GM13977 (cell line): ENCODE measurements at regions not wholly inside any gene's neighbourhood (a gene's known extent, or its start where the extent isn't known, plus 50 kb on each side); places are given as distances from the start of the nearest gene placed in this dataset.
"Not testable (repeated sequence)": the region's sequence is repeated elsewhere in the genome, so short reads cannot be mapped to it uniquely, and the experiment has no call there.

Experiments
- DNase-seq: peaks from one replicate; pipeline ENCODE4 v3.0.0; 2012; ENCODE audit warnings: low spot score
- in situ Hi-C: fragments of 300-500 bp; cut with MboI; formaldehyde crosslinking; loops from one replicate; pipeline ENCODE4 v1.12.0; 2022; ENCODE audit warnings: low sequenced_read_pairs, low pct_unique_long_range_greater_than_20kb, mixed read lengths, inconsistent platforms; ENCODE audit not compliant: unreplicated experiment
- TF ChIP-seq, protein P1 (sequence below): IDR thresholded peaks from 2 replicates; pipeline ENCODE4 v1.5.1; 2012; ENCODE audit warnings: mild to moderate bottlenecking, control low read depth; ENCODE audit not compliant: insufficient read depth; ENCODE audit errors: extremely low read depth, missing control alignments

DNA sequence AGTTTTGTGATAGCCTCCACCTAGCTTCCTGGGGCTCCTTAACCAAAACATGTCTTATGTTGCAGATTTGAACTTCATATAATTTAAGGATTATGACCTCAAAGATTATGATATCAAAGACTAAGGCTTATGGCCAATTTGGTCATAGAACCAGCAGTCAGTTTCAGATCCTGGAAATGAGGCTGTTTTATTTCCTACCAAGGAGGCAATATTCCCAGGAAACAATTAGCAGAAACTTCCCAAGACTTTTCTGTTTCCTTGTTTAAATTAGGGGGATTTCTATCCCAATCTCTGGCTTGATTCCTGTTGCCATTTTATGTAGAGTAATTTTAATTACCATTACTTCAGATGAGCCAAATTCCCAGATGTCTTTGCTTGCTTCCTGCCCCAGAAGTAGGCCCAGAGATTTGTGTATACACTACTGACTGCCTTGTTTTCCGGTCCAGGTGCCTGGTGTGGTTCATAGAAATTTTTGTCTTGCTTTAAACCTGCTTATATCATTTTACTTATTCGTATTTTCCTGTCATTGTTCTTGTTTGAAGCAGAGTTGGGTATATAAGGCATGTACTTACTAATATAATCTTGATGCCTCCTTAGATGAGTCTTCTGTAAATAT is 119.2 kb upstream of the TMEM170B start:
- TF ChIP-seq, protein P1, sequence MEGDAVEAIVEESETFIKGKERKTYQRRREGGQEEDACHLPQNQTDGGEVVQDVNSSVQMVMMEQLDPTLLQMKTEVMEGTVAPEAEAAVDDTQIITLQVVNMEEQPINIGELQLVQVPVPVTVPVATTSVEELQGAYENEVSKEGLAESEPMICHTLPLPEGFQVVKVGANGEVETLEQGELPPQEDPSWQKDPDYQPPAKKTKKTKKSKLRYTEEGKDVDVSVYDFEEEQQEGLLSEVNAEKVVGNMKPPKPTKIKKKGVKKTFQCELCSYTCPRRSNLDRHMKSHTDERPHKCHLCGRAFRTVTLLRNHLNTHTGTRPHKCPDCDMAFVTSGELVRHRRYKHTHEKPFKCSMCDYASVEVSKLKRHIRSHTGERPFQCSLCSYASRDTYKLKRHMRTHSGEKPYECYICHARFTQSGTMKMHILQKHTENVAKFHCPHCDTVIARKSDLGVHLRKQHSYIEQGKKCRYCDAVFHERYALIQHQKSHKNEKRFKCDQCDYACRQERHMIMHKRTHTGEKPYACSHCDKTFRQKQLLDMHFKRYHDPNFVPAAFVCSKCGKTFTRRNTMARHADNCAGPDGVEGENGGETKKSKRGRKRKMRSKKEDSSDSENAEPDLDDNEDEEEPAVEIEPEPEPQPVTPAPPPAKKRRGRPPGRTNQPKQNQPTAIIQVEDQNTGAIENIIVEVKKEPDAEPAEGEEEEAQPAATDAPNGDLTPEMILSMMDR, result no peak
- in situ Hi-C loops, result no loop called here
- no peak for DNase-seq

DNA sequence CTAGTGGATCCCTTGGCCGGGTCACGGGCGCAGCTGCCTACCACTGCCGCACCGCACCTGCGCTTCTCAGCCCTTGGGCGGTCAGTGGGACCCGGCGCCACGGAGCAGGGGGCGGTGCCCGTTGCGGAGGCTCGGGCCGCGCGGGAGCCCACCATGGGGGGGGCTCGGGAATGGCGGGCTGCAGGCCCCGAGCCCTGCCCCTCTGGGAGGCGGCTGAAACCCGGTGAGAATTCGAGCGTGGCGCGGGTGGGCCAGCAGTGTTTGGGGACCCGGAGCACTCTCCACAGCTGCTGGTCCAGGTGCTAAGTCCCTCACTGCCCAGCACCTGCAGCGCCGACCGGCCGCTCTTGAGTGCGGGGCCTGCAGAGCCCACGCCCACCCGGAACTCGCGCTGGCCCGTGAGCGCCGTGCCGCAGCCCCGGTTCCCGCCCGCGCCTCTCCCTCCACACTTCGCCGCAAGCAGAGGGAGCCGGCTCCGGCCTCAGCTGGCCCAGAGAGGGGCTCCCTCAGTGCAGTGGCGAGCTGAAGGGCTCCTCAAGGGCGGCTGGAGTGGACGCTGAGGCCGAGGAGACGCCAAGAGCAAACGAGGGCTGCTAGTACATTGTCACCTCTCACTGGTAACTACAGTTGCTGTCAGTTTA is 120.5 kb upstream of the TMEM170B start:
- TF ChIP-seq, protein P1, result no peak
- in situ Hi-C loops, result no loop called here
- DNase-seq, result no peak

DNA sequence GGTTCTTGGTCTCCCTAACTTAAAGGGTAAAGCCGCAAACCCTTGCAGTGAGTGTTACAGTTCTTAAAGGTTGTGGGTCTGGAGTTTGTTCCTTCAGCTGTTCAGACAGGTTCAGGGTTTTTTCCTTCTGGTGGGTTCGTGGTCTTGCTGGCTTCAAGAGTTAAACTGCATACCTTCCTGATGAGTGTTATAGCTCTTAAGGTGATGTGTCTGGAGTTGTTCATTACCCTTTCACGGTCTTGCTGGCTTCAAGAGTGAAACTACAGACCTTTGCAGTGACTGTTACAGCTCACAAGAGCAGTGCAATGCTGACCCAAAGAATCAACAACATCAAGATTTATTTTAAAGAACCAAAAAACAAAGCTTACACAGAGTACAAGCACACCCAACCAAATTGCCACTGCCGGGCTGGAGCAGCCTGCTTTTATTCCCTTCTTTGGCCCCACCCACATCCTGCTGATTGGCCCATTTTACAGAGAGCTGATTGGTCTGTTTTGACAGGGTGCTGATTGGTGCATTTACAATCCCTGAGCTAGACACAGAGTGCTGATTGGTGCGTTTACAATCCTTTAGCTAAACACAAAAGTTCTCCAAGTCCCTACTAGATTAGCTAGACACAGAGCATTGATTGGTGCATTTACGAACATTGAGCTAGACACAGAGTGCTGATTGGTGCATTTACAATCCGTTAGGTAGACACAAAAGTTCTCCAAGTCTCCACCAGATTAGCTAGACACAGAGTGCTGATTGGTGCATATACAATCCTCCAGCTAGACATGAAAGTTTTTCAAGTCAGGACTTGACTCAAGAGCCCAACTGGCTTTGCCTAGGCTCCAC is 121.2 kb upstream of the TMEM170B start:
- in situ Hi-C loops, DNase-seq: not testable (repeated sequence)

DNA sequence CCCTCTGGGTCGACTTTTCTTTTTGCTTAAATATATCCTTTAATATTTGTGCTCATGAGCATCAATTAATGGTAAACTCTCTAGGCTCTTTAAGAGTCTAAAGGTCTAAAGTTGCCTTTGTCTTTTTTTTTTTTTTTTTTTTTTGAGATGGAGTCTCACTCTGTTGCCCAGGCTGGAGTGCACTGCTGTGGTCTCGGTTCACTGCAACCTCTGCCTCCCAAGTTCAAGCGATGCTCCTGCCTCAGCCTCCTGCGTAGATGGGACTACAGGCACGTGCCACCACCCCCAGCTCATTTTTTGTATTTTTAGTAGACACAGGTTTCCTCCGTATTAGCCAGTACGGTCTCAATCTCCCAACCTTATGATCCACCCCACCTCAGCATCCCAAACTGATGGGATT is 122.0 kb upstream of the TMEM170B start:
- in situ Hi-C loops, result no loop called here
- no peak for DNase-seq
- TF ChIP-seq, protein P1, result no peak

DNA sequence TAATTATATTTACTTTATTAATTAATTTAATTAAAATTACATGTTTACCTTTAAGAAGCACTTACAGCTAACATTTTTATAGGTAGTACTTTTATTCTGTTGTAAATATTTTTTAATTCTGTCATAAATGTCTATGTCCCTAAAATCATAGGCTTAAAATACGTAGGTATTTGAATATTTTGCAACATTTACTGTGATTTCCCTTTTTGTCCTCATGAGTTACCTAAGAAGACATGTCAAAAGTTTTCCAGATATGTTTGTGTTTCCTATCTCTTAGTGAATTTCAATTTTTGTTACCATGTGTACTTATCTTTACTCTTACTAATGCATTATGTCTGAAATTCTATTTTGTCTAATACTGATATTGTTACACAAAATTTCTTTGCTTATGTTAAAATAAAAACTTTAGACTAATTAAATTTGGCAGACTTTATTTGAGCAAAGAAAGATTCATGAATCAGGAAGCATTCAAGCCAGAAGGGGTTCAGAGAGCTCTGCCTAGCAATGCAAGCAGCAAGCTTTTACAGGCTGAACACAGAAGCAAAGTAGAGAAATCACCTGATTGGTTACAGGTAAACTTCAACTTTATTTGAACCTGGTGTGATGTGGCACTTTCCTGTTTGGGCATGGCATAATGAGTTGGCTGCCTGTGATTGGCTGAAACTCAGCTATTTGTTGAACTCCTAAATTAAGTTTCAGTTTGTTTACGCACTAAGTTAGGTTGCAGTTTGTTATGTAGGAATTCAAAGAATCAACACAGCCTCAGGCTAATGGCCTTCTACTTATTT is 123.2 kb upstream of the TMEM170B start:
- TF ChIP-seq, protein P1, result no peak
- in situ Hi-C loops, result no loop called here
- DNase-seq, result no peak

DNA sequence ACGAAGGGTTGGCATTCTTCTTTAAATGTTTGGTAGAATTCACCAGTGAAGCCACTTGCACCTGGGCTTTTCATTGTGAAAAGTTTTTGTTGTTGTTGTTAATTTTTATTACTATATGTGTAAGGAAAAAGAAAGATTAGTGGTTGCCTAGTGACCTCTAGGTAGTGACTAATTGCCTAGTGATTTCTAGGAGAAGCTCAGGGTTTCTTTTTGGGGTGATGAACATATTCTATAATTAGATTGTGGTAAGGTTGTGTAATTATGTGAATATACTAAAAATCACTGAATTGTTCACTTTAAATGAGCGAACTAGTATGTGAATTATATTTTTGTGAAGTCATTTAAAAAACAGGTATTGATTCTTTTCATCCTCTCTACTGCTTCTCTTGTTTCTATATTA is 123.8 kb upstream of the TMEM170B start:
- in situ Hi-C loops, result no loop called here
- no peak for DNase-seq
- TF ChIP-seq, protein P1, result no peak
